Stimulated activated CD4-positive, alpha-beta T cell treated with anti-CD3 and anti-CD28 coated beads, Interleukin-12 subunit alpha, Interleukin-12 subunit beta, amount 100 ng/mL, for 48 hours (primary cell): ENCODE measurements at regions not wholly inside any gene's neighbourhood (a gene's known extent, or its start where the extent isn't known, plus 50 kb on each side); places are given as distances from the start of the nearest gene placed in this dataset.
A peak's percentile ranks its signal among the peaks of the same experiment; 100 is the strongest.
"Not testable (repeated sequence)": the region's sequence is repeated elsewhere in the genome, so short reads cannot be mapped to it uniquely, and the experiment has no call there.

ENCODE experiments used
- DNase-seq, 3 donors: peaks; one replicate each; pipeline ENCODE4 v3.0.0-alpha.2; 2020; ENCODE audit warnings: low read depth in 2 of 3, low spot score in 1 of 3

GRCh38 chr1:228546541-228547463 is 59.6 kb downstream of the RNF187 start:
- no peak for DNase-seq

- no peak for DNase-seq
Measured at GRCh38 chr1:228547464-228547792, 60.2 kb downstream of the RNF187 start.

GRCh38 chr1:228548788-228549187 is 61.6 kb downstream of the RNF187 start:
- DNase-seq: no peak

GRCh38 chr1:228552596-228553176 is 65.5 kb downstream of the RNF187 start:
- DNase-seq: no peak

GRCh38 chr1:228554107-228554506 is 66.9 kb downstream of the RNF187 start:
- no peak for DNase-seq

GRCh38 chr1:228555074-228555994 is 68.2 kb downstream of the RNF187 start:
- peak in 1 of 3 donors; percentile 11 for DNase-seq

- not testable (repeated sequence) for DNase-seq
Measured at GRCh38 chr1:228556634-228557430, 69.7 kb downstream of the RNF187 start.
